Epidermal melanocyte (primary cell): ENCODE measurements at regions not wholly inside any gene's neighbourhood (a gene's known extent, or its start where the extent isn't known, plus 50 kb on each side); places are given as distances from the start of the nearest gene placed in this dataset.
A peak's percentile ranks its signal among the peaks of the same experiment; 100 is the strongest.

Source experiments
- DNase-seq: peaks from one replicate; pipeline ENCODE4 v3.0.0; 2011; ENCODE audit warnings: low spot score; ENCODE audit not compliant: insufficient read length

DNA sequence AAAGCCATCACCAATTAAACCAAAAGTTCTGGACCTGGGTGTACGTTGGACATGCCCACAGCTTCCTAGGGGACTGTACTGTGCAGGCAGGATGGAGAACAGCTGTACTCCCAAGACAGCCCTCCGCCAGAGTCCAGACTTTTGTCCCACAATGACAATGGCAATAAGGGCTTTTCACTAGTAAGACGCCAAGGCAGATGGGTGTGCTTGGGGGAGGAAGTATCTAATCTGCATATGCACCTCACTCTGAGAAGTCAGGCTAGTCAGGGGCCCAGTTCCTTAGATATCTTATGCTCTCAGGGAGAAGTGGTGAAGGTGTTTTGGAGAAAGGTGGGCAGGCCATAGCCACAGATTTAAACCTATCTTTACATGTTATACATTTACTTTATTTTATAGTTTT is 85.1 kb upstream of the USP47 start:
- DNase-seq = no peak

DNA sequence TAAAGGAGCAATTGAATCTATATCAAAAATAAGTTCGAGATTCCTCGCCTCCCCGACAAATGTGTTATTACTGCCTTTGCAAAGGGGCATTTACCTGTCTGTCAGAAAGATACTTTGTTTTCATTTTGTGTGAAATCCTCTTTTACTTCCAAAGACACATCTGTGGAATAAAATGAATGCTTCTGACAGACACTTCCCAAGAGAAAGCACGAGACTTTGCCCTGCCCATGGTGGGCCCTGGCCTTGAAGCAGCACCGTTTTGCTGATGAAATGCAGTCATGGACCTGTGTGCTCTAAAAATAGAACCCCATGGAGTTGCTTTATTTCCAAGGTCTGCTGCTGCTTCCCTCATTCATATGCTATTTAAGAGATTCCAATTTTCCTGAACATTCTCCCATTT is 85.9 kb upstream of the USP47 start:
- DNase-seq = no peak

DNA sequence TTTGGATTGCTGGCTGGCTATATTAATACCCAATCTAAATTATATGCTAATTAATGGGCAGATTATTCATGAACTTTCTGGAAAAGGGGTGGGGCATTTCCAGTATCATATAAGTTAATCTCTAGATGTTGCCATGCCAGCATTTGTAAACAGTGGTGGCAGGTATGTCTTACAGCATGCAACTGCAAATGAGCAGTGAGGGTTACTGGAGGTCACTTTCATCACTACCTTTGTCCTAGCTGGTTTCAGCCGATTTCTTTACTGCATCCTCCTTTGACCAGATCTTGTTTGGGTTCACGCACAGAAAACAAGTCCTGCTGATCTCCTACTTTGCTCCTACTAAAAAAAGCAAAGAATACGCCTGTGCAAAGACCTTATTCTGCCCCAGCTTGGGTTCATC is 89.1 kb upstream of the USP47 start:
- DNase-seq = no peak

DNA sequence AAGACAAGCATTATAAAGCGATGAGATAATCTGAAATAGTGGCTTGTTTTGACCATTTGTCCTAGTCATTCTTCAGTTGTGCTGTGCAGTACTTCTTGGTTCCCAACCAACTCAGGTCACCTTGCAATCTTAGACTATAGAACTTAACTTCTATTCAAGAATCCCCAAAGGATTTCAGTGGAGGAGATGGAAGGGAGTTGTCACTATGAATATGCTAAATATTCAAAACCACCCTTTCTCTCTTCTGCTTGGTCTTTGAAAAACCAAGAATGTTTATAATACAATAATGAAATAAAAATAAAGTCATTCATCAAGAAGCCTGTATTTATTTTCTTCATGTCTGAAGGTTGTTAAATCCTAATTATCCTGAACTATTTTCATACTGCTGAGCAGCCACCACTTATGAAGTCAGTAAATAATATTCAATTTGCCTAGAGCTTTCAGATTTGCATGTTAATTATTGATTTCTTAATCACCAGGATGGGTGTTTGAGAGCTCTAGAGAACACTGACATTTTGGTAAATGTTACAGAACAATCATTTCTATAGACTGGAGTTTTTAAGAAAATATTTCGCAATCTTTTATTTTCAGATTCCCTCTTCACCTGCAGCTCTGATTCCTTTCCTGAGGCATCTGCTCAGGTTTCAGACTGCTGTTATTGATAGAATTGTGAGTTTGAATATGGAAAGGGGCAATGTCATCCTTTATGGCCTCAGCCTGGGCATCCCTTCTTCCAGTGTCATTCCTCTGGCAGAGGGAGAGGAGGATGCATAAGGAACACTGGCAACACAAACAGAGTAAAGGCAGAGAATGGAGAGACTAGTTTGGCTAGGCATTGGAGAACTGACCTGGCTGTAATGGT is 91.5 kb upstream of the USP47 start:
- DNase-seq = no peak

DNA sequence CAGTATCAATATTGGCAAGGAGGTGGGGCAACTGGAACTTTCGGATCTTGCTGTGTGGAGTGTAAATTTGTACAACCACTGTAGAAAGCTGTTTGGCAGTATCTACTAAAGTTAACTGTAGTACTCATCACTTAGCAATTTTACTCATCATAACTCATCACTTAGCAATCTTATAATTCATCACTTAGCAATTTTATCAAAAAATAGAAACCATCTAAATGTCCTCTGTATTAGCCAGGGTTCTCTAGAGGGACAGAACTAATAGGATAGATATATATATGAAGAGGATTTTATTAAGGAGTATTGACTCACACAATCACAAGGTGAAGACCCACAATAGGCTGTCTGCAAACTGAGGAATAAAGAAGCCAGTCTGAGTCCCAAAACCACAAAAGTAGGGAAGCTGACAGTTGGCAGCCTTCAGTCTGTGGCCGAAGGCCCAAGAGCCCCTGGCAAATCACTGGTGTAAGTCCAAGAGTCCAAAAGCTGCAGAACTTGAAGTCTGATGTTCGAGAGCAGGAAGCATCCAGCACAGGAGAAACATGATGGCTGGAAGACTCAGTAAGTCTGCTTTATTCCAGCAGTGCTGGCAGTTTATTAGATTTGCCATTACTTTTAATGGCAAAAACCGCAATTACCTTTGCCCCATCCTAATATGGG is 92.9 kb upstream of the USP47 start:
- DNase-seq = no peak

DNA sequence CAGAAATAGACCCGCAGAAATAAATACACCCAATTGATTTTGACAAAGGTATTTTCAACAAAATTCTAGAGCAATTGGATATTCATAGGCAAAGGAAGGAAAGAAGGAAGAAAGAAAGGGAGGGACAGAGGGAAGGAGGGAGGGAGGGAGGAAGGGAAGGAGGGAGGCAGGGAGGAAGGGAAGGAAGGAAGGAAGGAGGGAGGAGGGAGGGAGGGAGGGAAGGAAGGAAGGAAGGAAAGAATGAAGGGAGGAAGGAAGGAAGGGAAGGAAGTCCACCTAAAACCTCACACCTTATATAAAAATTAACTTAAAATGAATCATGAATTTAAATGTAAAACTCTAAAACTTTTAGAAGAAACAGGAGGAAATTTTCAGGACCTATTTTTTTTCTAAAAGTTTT is 94.2 kb upstream of the USP47 start:
- no peak for DNase-seq

DNA sequence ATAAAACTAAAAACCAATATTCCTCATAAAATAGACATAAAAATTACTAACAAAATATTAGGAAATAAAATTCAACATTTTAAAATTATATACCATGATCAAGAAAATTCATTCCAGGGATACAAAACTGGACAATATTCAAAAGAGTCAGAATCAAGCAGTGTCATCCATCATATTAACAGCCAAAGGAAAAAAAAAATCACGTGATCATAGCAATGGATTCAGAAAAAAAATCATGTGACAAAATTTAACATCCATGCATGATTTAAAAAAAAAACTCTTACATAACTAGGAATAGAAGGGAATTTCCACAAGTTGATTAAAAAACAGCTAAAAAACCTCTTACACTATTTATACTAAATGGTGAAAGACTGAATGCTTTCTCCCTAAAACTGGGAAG is 95.3 kb upstream of the USP47 start:
- no peak for DNase-seq

DNA sequence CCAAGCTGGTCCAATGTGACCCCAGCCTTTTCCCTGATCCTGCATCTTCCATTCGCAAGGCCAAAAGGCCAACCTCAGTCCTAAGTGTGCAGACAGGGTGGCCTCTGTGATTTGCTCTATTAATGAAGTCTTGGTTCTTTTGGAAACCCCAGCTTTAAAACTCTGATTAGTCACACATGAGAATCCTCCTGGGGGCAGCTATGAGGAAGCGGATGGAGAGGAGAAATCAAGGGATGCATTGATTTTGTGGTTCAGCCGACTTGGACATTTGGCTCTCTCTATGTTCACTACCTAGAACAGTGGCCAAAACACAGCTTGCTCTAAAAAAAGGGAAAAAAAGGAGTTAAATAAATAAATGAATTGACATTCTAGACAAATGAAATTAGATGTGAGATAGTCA is 98.6 kb upstream of the USP47 start:
- peak; percentile 52 for DNase-seq

DNA sequence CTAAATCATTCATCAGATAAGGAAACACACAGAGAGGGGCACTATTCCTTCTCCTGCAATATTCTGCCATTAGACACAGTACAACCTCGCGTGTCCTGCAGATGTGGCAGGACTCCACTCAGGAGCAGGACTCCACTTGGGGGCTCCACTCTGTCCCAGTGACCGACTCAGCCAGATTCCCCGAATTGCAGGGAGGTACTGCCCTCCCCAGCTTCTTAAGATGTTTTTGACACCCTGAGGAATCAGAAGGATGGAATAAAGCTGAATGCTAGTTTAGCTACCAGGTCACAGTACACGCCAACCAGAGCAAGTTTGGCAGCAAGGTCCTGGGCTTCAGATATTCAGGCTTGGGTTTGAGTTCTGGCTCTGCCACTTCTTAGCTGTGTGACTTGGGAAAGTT is 99.3 kb upstream of the USP47 start:
- DNase-seq = no peak

DNA sequence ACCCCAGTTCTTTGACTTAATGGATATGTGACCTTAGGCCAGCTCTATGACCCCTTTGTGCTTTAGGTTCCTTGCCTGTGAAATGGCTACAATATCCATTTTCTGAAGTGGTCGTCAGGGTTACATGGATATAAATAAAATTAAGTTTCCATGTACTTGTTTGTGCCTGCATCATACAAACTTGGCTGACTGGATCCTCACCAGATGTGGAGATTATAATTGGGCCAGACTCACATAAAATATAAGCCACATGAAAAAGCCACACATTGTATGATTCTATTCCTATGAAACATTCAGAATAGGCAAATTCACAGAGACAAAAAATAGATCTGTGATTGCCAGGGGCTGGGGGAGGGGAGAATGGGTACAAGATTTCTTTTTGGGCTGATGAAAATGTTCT is 100.9 kb upstream of the USP47 start:
- no peak for DNase-seq

DNA sequence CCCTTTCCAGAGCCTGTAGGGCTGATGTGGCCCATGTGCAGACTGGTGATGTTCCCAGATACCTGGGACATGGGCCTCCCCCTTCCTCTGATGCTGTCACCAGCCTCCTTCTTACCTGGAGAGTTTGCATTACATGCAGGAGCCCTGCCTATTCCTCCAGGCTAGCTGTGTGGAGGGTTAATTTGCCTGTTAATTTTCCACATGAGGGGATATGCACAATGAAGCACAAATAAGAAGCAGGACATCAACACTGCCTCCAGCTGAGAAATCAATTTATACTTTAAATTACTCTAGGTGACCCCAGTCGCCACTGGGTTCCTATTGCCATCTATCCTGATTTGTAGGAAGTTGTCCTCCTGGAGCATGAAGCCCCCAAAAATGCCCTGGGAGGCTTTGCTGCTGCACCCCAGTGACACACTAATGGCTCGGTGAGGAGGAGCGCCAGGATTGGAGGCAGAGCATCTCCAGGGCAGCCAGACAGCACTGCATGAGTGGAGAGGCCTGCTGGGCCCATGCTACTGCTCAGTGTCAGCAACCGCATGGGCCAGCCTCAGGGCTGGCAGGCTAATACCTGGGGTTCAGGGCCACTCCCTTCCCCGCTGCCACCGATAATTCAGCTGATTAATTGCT is 101.6 kb upstream of the USP47 start:
- DNase-seq = no peak

DNA sequence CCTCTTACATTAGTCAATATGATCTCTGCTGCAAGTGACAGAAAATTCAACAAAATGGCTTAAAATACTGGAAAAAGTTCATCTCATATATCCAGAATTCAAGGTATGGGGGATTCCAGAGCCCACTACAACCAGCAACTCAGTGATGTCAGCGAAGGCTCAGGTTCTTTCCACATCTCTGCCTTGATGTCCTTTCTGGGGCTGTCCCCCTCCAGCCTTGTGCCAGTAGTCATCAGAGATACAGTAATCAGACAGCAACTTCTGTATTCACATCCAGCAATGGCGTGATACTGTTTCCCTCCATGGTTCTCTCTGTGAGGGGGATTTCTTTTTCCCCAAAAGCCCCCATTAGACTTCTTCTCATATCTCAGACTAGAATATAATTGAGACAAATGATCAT is 103.4 kb upstream of the USP47 start:
- DNase-seq = no peak

DNA sequence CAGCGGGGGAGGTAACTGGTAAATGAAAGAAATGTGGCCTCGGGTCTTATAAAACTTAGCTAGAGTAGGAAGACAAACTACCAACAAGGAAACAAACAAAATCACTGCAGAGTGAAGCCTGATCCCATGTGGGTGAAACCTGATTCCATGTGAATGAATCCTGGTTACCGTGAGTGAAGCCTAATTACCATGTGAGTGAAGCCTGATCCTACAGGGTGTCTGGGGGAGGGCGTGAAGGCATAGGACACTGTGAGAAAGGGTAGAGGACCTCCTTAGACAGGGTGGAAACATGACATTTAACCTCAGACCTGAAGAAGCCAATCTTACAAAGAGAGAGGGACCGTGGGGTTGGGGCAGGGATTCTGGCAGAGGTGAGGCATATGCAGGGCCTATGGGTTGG is 106.2 kb upstream of the USP47 start:
- DNase-seq = no peak

DNA sequence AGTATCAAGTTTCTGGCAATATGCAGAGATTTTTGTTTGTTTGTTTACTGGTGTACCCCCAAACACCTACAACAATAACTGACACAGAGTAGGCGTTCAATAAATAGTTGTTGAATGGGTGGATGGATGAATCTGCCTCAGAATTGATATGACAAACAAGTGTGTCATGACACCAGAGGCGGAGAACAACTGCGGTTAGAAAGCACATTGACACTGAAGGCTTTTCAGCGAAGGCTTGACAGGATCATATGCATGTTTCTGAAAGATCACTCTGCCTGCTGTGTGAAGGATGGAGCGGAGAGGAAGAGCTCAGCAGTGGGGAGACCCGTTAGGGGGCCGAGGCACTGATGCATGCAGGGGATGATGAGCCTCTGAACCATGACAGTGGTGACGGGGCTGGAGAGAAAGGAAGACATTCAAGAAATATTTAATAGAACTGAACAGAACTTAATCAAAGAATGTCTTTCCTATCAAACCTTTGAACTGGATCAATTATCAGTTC is 108.5 kb upstream of the USP47 start:
- no peak for DNase-seq

DNA sequence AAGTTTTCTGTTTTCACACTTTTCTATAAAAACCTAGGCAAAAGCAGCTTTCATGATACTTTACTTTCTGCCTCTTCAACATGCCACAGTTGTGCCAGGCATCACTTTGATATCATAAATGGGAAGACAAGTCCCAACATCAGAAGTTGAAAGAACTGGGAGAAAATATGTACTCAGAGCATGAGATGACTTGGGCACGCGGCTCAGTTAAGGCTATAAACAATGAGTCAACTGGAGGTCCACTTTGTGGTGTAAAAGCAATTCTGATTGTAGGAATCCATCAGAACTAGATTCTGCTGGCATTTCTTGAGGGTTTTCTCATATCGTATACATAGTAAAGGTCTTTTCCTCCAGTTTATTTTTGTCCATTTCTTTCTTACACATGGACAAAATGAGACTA is 109.7 kb upstream of the USP47 start:
- DNase-seq = no peak

DNA sequence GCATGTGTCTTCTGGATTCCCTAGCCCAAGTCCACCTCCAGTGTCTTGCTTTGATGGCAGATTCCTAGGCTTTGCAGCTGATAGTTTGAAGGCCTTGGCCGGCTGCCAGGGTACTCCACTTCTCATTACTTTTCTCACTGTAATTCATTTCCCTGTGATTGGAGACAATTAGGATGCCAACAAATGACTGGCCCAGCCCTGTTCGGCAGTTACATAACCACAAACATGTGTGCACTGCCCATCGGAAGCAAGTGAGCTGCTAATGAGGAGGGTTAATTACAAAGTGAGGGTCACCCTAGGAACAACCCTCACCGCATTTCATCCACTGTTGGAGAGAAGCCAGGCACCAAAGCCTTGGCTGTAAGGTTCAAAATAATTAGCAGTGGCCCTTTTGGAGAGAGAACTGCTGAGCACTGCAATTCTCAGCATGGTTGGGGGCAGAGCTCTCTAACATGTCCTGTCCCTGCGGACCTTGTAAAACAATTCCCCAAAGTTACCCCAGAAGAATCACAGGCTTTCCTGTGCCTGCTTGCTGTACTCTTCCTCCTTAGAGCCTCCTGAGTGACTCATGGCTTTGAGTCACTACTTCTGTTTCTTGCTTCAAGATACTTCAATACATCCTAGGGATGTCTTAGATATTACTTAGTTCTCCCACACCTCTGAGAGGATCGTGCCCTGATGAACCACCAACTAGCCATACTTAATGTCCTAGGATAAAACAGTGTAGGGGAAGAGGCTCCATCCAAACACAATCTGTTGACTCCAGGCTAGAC is 109.7 kb upstream of the GALNT18 start:
- DNase-seq = no peak

DNA sequence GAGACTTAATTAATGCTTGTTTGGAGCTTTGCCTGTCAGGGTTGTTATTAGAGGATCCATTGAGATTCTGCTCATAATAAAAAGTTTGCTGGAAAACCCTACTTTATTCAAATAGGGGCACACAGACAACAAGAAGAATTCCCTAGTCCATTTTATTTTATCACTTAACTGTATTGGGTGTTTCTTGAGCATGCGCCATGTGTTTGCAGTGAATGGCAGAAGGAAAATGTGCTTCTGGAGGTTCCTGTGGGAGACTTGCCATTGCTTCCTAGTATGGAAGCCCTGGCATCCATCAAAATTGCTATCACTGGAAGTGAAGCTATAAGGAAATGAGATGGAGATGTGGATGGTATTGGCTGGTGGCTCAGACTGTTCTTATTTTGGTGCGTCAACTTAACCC is 106.6 kb upstream of the GALNT18 start:
- DNase-seq = no peak

DNA sequence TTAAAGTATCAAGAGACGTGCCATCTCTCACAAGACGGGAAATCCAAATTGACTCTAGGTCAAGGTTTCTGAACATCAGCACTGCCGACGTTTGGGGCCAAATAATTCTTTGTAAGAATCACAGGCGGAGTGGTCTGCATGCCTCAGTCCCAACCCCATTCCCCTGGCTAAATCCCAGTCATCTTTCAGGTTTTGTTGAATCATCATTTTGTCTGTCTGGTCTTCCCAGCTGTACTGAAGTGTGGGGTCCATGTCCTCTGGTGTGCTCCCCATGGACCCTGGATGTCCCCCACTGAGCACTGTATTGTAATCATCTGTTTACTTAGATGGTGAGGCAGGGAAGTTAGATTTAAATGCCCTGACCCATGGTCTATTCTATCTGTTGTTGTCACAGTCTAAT is 103.6 kb upstream of the GALNT18 start:
- no peak for DNase-seq

DNA sequence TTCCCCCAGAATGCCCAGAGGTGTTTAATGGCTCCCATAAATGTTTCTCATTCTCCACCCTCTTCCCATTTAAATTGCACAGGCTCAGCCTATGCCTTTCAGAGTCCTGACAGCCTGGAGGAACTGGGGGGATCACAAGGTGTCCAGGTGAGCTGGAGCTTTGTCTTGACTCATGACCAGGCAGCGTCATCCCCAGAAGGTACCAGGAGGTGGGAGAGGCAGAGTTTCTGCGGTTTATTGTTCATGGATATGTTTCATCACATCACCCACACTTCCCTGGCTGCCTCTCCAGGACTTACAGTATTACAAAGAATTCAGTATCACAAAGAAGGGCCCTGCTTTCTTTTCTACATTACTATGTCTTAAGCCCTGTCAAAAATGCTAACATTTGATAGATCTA is 103.2 kb upstream of the GALNT18 start:
- DNase-seq = no peak

DNA sequence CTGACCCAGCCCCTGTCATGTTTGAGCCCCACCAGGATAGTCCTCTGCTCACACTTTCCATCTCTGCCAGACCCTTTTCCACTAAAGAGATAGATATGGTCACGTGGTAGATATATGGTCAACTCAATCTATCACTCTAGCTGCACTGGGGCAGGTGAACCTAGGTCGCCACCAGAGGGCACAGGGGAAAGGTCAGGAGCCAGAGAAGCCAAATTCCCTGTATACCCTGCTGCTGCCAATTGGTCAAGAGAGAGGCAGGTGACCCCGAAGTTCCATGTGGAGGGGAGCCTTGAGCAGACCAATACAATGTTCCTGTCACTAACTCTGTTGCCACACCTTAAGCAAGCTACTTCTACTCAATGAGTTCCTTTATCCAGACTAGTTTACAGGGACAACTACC is 101.1 kb upstream of the GALNT18 start:
- DNase-seq = no peak

DNA sequence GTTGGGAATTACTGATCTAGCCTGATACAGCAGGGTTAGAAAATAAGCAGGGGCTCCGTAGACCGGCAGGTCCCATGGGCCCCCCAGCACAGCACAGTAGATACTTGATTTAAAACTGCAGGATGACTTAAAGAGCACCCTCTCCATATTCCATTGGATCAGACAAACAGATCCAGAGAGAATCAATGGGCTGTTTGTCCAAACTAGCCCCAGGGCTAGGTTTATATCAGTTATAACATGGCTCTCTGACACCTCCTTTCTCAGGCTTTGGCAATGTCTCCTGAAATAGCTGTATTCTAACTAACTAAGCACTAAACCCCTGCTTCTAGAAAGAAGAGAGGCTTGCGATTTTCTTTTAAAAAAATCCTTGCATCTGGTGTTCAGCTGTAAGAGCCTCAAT is 100.4 kb upstream of the GALNT18 start:
- no peak for DNase-seq

DNA sequence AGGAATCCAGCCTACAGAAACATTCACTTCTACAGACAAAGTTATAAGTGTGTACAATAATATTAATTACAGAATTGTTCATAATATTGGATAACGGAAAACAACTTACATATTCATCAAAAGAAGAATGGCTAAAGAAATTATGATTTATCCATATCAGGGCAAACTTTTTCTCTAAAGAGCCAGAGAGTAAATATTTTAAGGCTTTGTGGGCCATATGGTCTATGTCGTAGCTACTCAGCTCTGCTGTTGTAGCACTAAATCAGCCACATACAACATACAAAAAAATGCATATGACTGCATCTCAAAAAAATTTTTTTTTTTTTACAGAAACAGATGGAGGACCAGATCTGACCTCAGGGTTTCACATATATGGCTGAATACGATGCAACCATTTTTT is 96.7 kb upstream of the GALNT18 start:
- DNase-seq = no peak
